NT2/D1 (cell line): ENCODE measurements at regions not wholly inside any gene's neighbourhood (a gene's known extent, or its start where the extent isn't known, plus 50 kb on each side); places are given as distances from the start of the nearest gene placed in this dataset.

Experiments
- DNase-seq: peaks from one replicate; pipeline ENCODE4 v3.0.0-alpha.2; 2011; ENCODE audit warnings: low read depth, low spot score
- H3K27me3 ChIP-seq: 2 replicates; pipeline ENCODE4 v1.6.0; 2011; ENCODE audit warnings: mild to moderate bottlenecking; ENCODE audit not compliant: insufficient read length, insufficient read depth
- H3K36me3 ChIP-seq: 2 replicates; pipeline ENCODE4 v1.6.1; 2011; ENCODE audit warnings: mild to moderate bottlenecking, low read length, mixed read lengths; ENCODE audit not compliant: insufficient read depth, insufficient read length
- H3K4me1 ChIP-seq: 2 replicates; pipeline ENCODE4 v1.5.1; 2011; ENCODE audit not compliant: insufficient read depth, insufficient read length
- H3K4me3 ChIP-seq: 2 replicates; pipeline ENCODE4 v1.5.1; 2011; ENCODE audit warnings: low read depth; ENCODE audit not compliant: insufficient read length
- H3K9ac ChIP-seq: 2 replicates; pipeline ENCODE4 v1.6.0; 2011; ENCODE audit warnings: low read depth; ENCODE audit not compliant: insufficient read length
- H3K9me3 ChIP-seq: 2 replicates; pipeline ENCODE4 v1.5.1; 2011; ENCODE audit warnings: mild to moderate bottlenecking, low read length; ENCODE audit not compliant: insufficient read depth
- SUZ12 ChIP-seq: IDR thresholded peaks from 2 replicates; pipeline ENCODE4 v1.6.1; 2011; ENCODE audit not compliant: insufficient read length, insufficient read depth; ENCODE audit errors: extremely low read depth
- YY1 ChIP-seq: IDR thresholded peaks from 2 replicates; pipeline ENCODE4 v1.6.1; 2011; ENCODE audit not compliant: insufficient read length, insufficient read depth
- ZNF274 ChIP-seq: IDR thresholded peaks from 2 replicates; pipeline ENCODE4 v1.6.1; 2011; ENCODE audit warnings: mild to moderate bottlenecking, low read depth, low read length

- Histone ChIP-seq H3K27me3 (no peaks in the 10 kb centered on the region), H3K9me3 (no peaks in the 10 kb centered on the region), H3K4me1 (no peaks in the 10 kb centered on the region), H3K4me3 (no peak overlapping the region), H3K9ac (no peak overlapping the region), H3K36me3 (no peaks in the 10 kb centered on the region)
- no peak for DNase-seq
- TF ChIP-seq ZNF274 (no peak), SUZ12 (no peak)
These were observed 221.0 kb upstream of the KLF6 start for GRCh38 chr10:4006051-4006450.

DNA sequence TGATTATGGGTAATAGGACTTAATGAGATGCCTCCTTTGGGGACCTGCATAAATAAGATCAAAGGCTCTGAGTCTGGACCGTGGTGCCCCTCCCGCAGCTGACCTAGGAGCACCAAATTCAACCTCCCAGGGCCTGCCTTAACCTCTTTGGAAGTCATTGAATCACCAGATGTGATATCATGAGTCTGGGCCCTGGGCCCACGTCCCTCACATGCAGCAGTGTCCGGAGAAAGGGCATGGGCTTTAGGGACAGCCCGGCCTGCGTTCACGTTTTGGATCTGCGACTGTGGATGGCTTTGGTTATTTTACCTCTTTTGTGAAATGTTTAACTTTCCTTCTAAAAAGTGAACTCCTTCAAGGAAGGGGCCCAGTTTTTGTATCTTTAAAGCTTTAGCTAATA, 220.0 kb upstream of the KLF6 start:
- no peak for TF ChIP-seq YY1
- TF ChIP-seq ZNF274 = no peak
- TF ChIP-seq SUZ12 = no peak
- Histone ChIP-seq H3K27me3 (no peaks in the 10 kb centered on the region), H3K9me3 (0 out of 2 replicates have a peak, but pooled peaks cover under 1% of the 10 kb centered on the region), H3K4me3 (no peak overlapping the region), H3K9ac (no peak overlapping the region), H3K36me3 (no peaks in the 10 kb centered on the region), H3K4me1 (no peaks in the 10 kb centered on the region)
- DNase-seq = no peak

GRCh38 chr10:4004144-4004543, 219.1 kb upstream of the KLF6 start:
- no peak overlapping the region for H3K4me3 ChIP-seq
- no peaks in the 10 kb centered on the region for H3K27me3 ChIP-seq
- no peak for DNase-seq
- H3K4me1 ChIP-seq = no peaks in the 10 kb centered on the region
- peaks cover 7% of the 10 kb centered on the region; the same call in 1 of the 2 replicates for H3K9me3 ChIP-seq
- no peaks in the 10 kb centered on the region for H3K36me3 ChIP-seq
- no peak overlapping the region for H3K9ac ChIP-seq
- no peak for TF ChIP-seq YY1
- no peak for TF ChIP-seq SUZ12
- TF ChIP-seq ZNF274 = no peak

DNA sequence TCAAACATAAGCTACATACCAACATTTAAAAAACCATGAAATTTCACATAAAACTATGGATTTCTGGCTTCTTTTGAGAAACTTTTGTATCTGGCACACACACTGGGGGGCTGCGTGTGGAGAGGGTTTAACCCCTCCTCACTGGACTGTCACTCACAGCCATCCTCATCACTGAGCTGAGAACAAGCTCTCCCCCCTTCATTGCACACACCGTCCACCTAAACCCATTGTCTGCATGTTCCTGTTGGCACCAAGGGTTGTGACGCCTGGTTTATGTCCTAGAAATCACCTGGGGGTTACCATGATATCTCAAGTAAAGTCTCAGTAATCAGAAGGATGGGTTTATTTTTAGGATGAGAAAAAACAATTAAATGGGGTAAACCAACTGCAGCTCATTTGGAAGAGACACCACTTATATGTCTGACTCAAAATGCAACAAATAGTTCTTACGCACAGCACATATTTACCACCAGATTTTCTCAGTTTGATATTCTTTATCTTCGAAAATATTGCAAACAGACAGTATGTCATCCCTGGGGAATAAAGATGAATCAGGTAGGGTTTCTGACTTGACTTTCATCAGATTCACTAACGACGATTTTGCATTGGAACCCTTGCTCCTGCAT, 218.5 kb upstream of the KLF6 start:
- H3K27me3 ChIP-seq = no peaks in the 10 kb centered on the region
- no peak overlapping the region for H3K4me3 ChIP-seq
- H3K9me3 ChIP-seq = peaks cover 7% of the 10 kb centered on the region; the same call in 1 of the 2 replicates
- H3K36me3 ChIP-seq = no peaks in the 10 kb centered on the region
- DNase-seq = no peak
- H3K9ac ChIP-seq = no peak overlapping the region
- H3K4me1 ChIP-seq = no peaks in the 10 kb centered on the region
- TF ChIP-seq SUZ12 = no peak
- no peak for TF ChIP-seq YY1
- no peak for TF ChIP-seq ZNF274

GRCh38 chr10:4001811-4002210, 216.8 kb upstream of the KLF6 start:
- Histone ChIP-seq H3K9ac (no peak overlapping the region), H3K9me3 (peaks cover 7% of the 10 kb centered on the region; the same call in 1 of the 2 replicates), H3K4me1 (no peaks in the 10 kb centered on the region), H3K4me3 (no peak overlapping the region), H3K27me3 (no peaks in the 10 kb centered on the region), H3K36me3 (no peaks in the 10 kb centered on the region)
- TF ChIP-seq ZNF274 (no peak), SUZ12 (no peak), YY1 (no peak)
- DNase-seq = no peak

GRCh38 chr10:3999642-4000041, 214.6 kb upstream of the KLF6 start:
- no peaks in the 10 kb centered on the region for H3K4me1 ChIP-seq
- DNase-seq = no peak
- TF ChIP-seq SUZ12 = no peak
- TF ChIP-seq YY1 = no peak
- TF ChIP-seq ZNF274 = no peak
- peaks cover 7% of the 10 kb centered on the region; the same call in 1 of the 2 replicates for H3K9me3 ChIP-seq
- no peaks in the 10 kb centered on the region for H3K27me3 ChIP-seq
- H3K36me3 ChIP-seq = no peaks in the 10 kb centered on the region
- H3K9ac ChIP-seq = no peak overlapping the region
- no peak overlapping the region for H3K4me3 ChIP-seq

- no peaks in the 10 kb centered on the region for H3K27me3 ChIP-seq
- H3K4me3 ChIP-seq = no peak overlapping the region
- peaks cover 5% of the 10 kb centered on the region for H3K4me1 ChIP-seq
- H3K36me3 ChIP-seq = no peaks in the 10 kb centered on the region
- H3K9me3 ChIP-seq = peaks cover 7% of the 10 kb centered on the region; the same call in 1 of the 2 replicates
- H3K9ac ChIP-seq = no peak overlapping the region
- no peak for DNase-seq
- no peak for TF ChIP-seq SUZ12
- TF ChIP-seq ZNF274 = no peak
- TF ChIP-seq YY1 = no peak
These were observed 211.7 kb upstream of the KLF6 start for GRCh38 chr10:3996697-3997096.
